SK-N-SH (cell line): ENCODE measurements at regions not wholly inside any gene's neighbourhood (a gene's known extent, or its start where the extent isn't known, plus 50 kb on each side); places are given as distances from the start of the nearest gene placed in this dataset.

Source experiments
- CTCF ChIA-PET: fragments of 300-600, 350-600 bp; formaldehyde crosslinking; extraction: SDS; loops from one replicate; lab custom pipeline; 2021; lab: Yijun Ruan, JAX
- POLR2A ChIA-PET: fragments of 350-600 bp; sonication (Branson Sonifier 250); formaldehyde crosslinking; extraction: SDS; loops from one replicate; lab custom pipeline; 2020; ENCODE audit warnings: antibody characterized with exemption, inconsistent platforms; lab: Yijun Ruan, JAX
- DNase-seq: peaks from one replicate; pipeline ENCODE4 v3.0.0; 2012
- H2AFZ ChIP-seq: fragments of 200-600 bp; sonication (generic); 2 replicates; pipeline ENCODE4 v1.8.1; 2016; ENCODE audit warnings: antibody characterized with exemption, mild to moderate bottlenecking, low read depth
- H3F3A ChIP-seq: fragments of 200-600 bp; sonication (generic); replicated peaks from 2 replicates; pipeline ENCODE3; 2016; ENCODE audit warnings: antibody characterized with exemption, mild to moderate bottlenecking; ENCODE audit not compliant: insufficient read depth
- H3K27ac ChIP-seq, 2 experiments: fragments of 200-500 bp in 1 of 2; fragments of 200-600 bp in 1 of 2; sonication (Bioruptor generic) in 1 of 2; sonication (generic), shearing (Covaris generic) in 1 of 2; 2 replicates each; pipeline versions ENCODE4 v1.5.1 to v1.6.1; 2014 to 2016; ENCODE audit warnings: low read depth in 2 of 2, inconsistent platforms in 1 of 2, low read length in 1 of 2, mild to moderate bottlenecking in 1 of 2, mixed read lengths in 1 of 2
- H3K27me3 ChIP-seq: fragments of 200-600 bp; sonication (generic), shearing (Covaris generic); 2 replicates; pipeline ENCODE4 v1.6.1; 2016; ENCODE audit warnings: mixed run types; ENCODE audit not compliant: insufficient read depth
- H3K36me3 ChIP-seq, 2 experiments: fragments of 200-500 bp in 1 of 2; fragments of 200-600 bp in 1 of 2; sonication (Bioruptor generic) in 1 of 2; sonication (generic) in 1 of 2; replicated peaks in 1 of 2; 2 replicates each; pipeline versions ENCODE3 to v1.5.1; 2014 to 2016; ENCODE audit warnings: low read length in 1 of 2, mild to moderate bottlenecking in 1 of 2; ENCODE audit not compliant: insufficient read depth in 2 of 2, control insufficient read depth in 1 of 2
- H3K4me1 ChIP-seq, 2 experiments: fragments of 200-500 bp in 1 of 2; fragments of 200-600 bp in 1 of 2; sonication (Bioruptor generic) in 1 of 2; sonication (generic), shearing (Covaris generic) in 1 of 2; 2 replicates each; pipeline versions ENCODE4 v1.5.1 to v1.6.1; 2014 to 2016; ENCODE audit warnings: low read depth in 1 of 2, low read length in 1 of 2, mixed run types in 1 of 2; ENCODE audit not compliant: insufficient read depth in 2 of 2, control insufficient read depth in 1 of 2
- H3K4me2 ChIP-seq: fragments of 200-600 bp; sonication (generic), shearing (Covaris generic); 2 replicates; pipeline ENCODE4 v1.6.1; 2017; ENCODE audit warnings: mixed run types
- H3K4me3 ChIP-seq, 2 experiments: fragments of 200-500 bp in 1 of 2; fragments of 200-600 bp in 1 of 2; sonication (Bioruptor generic) in 1 of 2; sonication (generic), shearing (Covaris generic) in 1 of 2; 2 replicates each; pipeline versions ENCODE4 v1.5.1 to v1.8.1; 2014 to 2016; ENCODE audit warnings: low read depth in 2 of 2, inconsistent platforms in 1 of 2, low read length in 1 of 2, mild to moderate bottlenecking in 1 of 2, mixed read lengths in 1 of 2, moderate library complexity in 1 of 2
- H3K79me2 ChIP-seq: fragments of 200-600 bp; sonication (generic); 2 replicates; pipeline ENCODE4 v1.8.1; 2017; ENCODE audit warnings: mild to moderate bottlenecking; ENCODE audit not compliant: insufficient read depth
- H3K9ac ChIP-seq: fragments of 200-600 bp; sonication (generic); 2 replicates; pipeline ENCODE4 v1.6.1; 2017; ENCODE audit warnings: mixed run types
- H3K9me2 ChIP-seq: fragments of 200-600 bp; sonication (generic); 2 replicates; pipeline ENCODE4 v1.6.1; 2017; ENCODE audit warnings: mixed run types
- H3K9me3 ChIP-seq: fragments of 200-600 bp; sonication (generic); 2 replicates; pipeline ENCODE4 v1.6.1; 2017; ENCODE audit warnings: mixed run types, mild to moderate bottlenecking, moderate library complexity
- H4K20me1 ChIP-seq: fragments of 200-600 bp; sonication (generic); 2 replicates; pipeline ENCODE4 v1.6.1; 2017; ENCODE audit warnings: mild to moderate bottlenecking, mixed run types; ENCODE audit not compliant: insufficient read depth
- ELF1 ChIP-seq: IDR thresholded peaks from 2 replicates; pipeline ENCODE4 v1.4.0; 2012
- FOXM1 ChIP-seq: IDR thresholded peaks from 2 replicates; pipeline ENCODE4 v1.4.0; 2012; ENCODE audit warnings: low read depth, mild to moderate bottlenecking
- NFIC ChIP-seq: IDR thresholded peaks from 2 replicates; pipeline ENCODE4 v1.4.0; 2012; ENCODE audit warnings: borderline replicate concordance
- PBX3 ChIP-seq: IDR thresholded peaks from 2 replicates; pipeline ENCODE4; 2012
- RAD21 ChIP-seq: IDR thresholded peaks from 2 replicates; pipeline ENCODE4 v1.6.1; 2012; ENCODE audit warnings: mild to moderate bottlenecking, low read length
- REST ChIP-seq: IDR thresholded peaks from 2 replicates; pipeline ENCODE4 v1.6.1; 2012; ENCODE audit warnings: mild to moderate bottlenecking, low read depth, low read length, moderate library complexity
- RXRA ChIP-seq: IDR thresholded peaks from 2 replicates; pipeline ENCODE4 v1.4.0; 2012; ENCODE audit warnings: low read depth, mild to moderate bottlenecking, borderline replicate concordance
- TAF1 ChIP-seq: IDR thresholded peaks from 2 replicates; pipeline ENCODE4 v1.6.1; 2012; ENCODE audit warnings: low read depth, mild to moderate bottlenecking, low read length, moderate library complexity, borderline replicate concordance
- ZBTB33 ChIP-seq: IDR thresholded peaks from 2 replicates; pipeline ENCODE4 v1.4.0; 2012; ENCODE audit warnings: low read depth, borderline replicate concordance
- WGBS: methylation state at CpG from one replicate; pipeline ENCODE4 v1.1.6; 2017; ENCODE audit warnings: low lambda C conversion rate; 5-methylcytosine and 5-hydroxymethylcytosine counted together

DNA sequence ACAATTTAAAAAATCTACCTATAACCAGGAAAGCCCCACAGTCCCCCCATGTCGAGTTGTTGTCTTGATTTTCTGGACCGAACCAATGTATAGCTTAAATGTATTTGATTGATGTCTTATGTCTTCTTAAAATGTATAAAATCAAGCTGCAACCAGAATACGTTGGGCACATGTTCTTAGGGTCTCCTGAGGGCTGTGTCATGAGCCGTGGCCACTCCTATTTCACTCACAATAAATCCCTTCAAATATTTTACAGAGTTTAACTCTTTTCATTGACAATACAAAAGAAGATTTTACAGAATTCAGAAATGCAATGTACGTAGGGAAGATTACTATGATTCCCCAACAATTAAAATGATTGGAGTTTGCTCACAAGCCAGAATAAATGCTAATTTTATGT lies 428.7 kb upstream of the RAG2 start (continued):
- TF ChIP-seq REST (no peak), ZBTB33 (no peak), FOXM1 (no peak), RXRA (no peak), PBX3 (no peak), TAF1 (no peak), NFIC (no peak)

GRCh38 chr11:37026326-37026725 lies 428.3 kb upstream of the RAG2 start:
- TF ChIP-seq REST (no peak), RAD21 (no peak), ELF1 (no peak), ZBTB33 (no peak), RXRA (no peak)
- TF ChIP-seq, all 33 proteins: peak for 0
- Histone ChIP-seq H3K27ac (no peak overlapping the region), H3K4me3 (no peak overlapping the region), H3K9me3 (no peaks in the 10 kb centered on the region), H3K4me2 (no peak overlapping the region), H3K9ac (no peak overlapping the region), H3K4me1 (no peaks in the 10 kb centered on the region), H3K9me2 (no peaks in the 10 kb centered on the region), H4K20me1 (no peaks in the 10 kb centered on the region), H3F3A (no peaks in the 10 kb centered on the region), H3K27me3 (no peaks in the 10 kb centered on the region), H3K36me3 (no peaks in the 10 kb centered on the region), H2AFZ (no peak overlapping the region), H3K79me2 (no peaks in the 10 kb centered on the region)
- WGBS: 4% methylated on average over 3 of the region's 3 CpGs
- POLR2A ChIA-PET: no interaction called here
- CTCF ChIA-PET: interaction anchor here (1.0 kb wide), 1 partner anchor 279 kb away, joined by 3 read pairs; no protein-coding TSS in a partner anchor
- no peak for DNase-seq
